ENCODE measurements at regions not wholly inside any gene's neighbourhood (a gene's known extent, or its start where the extent isn't known, plus 50 kb on each side); places are given as distances from the start of the nearest gene placed in this dataset.

GRCh38 chr18:78683191-78684010, 296.2 kb upstream of the SALL3 start:
- Histone ChIP-seq H3K4me3 (ENCODE audit: low read depth, low read length, poor library complexity, severe bottlenecking) (no peak overlapping the region), H3K27me3 (replicated peaks; ENCODE audit: insufficient read depth, low read depth, low read length, poor library complexity) (no peaks in the 10 kb centered on the region), H3K9me3 (ENCODE audit: low read depth, low read length, poor library complexity, severe bottlenecking) (no peaks in the 10 kb centered on the region), H3K36me3 (ENCODE audit: insufficient read depth, low read length, poor library complexity, severe bottlenecking) (no peaks in the 10 kb centered on the region), H3K27ac (ENCODE audit: low read depth, low read length, poor library complexity, severe bottlenecking) (no peak overlapping the region), H3K4me1 (ENCODE audit: insufficient read depth, low read length, poor library complexity, severe bottlenecking) (no peaks in the 10 kb centered on the region)
- POLR2A ChIA-PET (ENCODE audit: low non-redundant PET), result no interaction called here
- CTCF ChIA-PET, result no interaction called here
- intact Hi-C loops (cut with micrococcal nuclease; ENCODE audit: unreplicated experiment), result no loop called here
- DNase-seq (ENCODE audit: low spot score), result no peak
- BruUV-seq (replicated peaks), result no TSS peak
- no peak for TF ChIP-seq EZH2 (IDR thresholded peaks at IDR 0.05; ENCODE audit: borderline replicate concordance, low read depth, low read length, poor library complexity, severe bottlenecking)
- TF ChIP-seq, protein P1, sequence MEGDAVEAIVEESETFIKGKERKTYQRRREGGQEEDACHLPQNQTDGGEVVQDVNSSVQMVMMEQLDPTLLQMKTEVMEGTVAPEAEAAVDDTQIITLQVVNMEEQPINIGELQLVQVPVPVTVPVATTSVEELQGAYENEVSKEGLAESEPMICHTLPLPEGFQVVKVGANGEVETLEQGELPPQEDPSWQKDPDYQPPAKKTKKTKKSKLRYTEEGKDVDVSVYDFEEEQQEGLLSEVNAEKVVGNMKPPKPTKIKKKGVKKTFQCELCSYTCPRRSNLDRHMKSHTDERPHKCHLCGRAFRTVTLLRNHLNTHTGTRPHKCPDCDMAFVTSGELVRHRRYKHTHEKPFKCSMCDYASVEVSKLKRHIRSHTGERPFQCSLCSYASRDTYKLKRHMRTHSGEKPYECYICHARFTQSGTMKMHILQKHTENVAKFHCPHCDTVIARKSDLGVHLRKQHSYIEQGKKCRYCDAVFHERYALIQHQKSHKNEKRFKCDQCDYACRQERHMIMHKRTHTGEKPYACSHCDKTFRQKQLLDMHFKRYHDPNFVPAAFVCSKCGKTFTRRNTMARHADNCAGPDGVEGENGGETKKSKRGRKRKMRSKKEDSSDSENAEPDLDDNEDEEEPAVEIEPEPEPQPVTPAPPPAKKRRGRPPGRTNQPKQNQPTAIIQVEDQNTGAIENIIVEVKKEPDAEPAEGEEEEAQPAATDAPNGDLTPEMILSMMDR (conservative IDR thresholded peaks at IDR 0.05; ENCODE audit: low read depth, low read length), result no peak

DNA sequence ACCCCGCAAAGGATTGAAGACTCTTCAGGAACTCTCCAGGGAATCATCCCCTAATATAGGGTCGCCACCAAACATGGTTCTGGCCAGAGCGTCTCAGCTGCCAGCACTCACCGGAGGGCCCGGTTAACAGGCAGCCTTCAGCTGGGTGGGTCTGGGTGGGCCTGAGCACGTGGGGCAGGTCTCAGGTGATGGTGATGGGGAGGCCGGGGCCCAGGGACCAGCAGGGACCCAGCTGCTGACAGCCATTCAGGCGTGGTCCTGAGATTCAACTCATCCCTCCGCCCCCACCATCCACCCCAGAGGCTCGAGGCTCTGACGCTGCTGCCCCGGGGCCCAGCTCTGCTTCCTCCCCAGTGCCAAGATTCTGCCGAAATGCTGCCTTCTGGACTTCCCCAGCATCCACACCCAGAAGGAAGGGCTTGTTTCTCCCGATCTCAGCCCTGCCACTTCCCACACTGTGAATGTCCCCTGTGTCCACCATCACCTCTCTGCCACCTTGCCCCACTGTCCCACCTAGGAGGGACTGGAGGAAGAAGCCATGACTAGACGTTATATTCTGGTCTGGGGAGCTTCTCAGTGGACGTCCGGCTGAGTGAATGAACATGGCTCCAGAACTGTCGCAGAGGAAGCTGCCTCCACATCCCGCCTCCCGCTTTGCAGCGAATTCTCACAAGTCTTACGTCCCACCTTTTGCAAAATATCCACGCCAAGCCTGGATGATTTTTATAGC, 294.2 kb upstream of the SALL3 start:
- POLR2A ChIA-PET (ENCODE audit: low non-redundant PET), result no interaction called here
- CTCF ChIA-PET, result no interaction called here
- Histone ChIP-seq H3K27me3 (replicated peaks; ENCODE audit: insufficient read depth, low read depth, low read length, poor library complexity) (no peaks in the 10 kb centered on the region), H3K36me3 (ENCODE audit: insufficient read depth, low read length, poor library complexity, severe bottlenecking) (no peaks in the 10 kb centered on the region), H3K27ac (ENCODE audit: low read depth, low read length, poor library complexity, severe bottlenecking) (no peak overlapping the region), H3K9me3 (ENCODE audit: low read depth, low read length, poor library complexity, severe bottlenecking) (no peaks in the 10 kb centered on the region), H3K4me1 (ENCODE audit: insufficient read depth, low read length, poor library complexity, severe bottlenecking) (no peaks in the 10 kb centered on the region), H3K4me3 (ENCODE audit: low read depth, low read length, poor library complexity, severe bottlenecking) (no peak overlapping the region)
- TF ChIP-seq, protein P1 (conservative IDR thresholded peaks at IDR 0.05; ENCODE audit: low read depth, low read length), result no peak
- no peak for TF ChIP-seq EZH2 (IDR thresholded peaks at IDR 0.05; ENCODE audit: borderline replicate concordance, low read depth, low read length, poor library complexity, severe bottlenecking)
- intact Hi-C loops (cut with micrococcal nuclease; ENCODE audit: unreplicated experiment), result no loop called here
- BruUV-seq (replicated peaks), result no TSS peak
- no peak for DNase-seq (ENCODE audit: low spot score)

GRCh38 chr18:78685980-78686530, 293.6 kb upstream of the SALL3 start:
- POLR2A ChIA-PET (ENCODE audit: low non-redundant PET), result no interaction called here
- BruUV-seq (replicated peaks), result no TSS peak

More at GRCh38 chr18:78685980-78686530, 293.6 kb upstream of the SALL3 start:
- Histone ChIP-seq H3K4me1 (ENCODE audit: insufficient read depth, low read length, poor library complexity, severe bottlenecking) (no peaks in the 10 kb centered on the region), H3K27me3 (replicated peaks; ENCODE audit: insufficient read depth, low read depth, low read length, poor library complexity) (no peaks in the 10 kb centered on the region), H3K27ac (ENCODE audit: low read depth, low read length, poor library complexity, severe bottlenecking) (no peak overlapping the region), H3K4me3 (ENCODE audit: low read depth, low read length, poor library complexity, severe bottlenecking) (no peak overlapping the region), H3K36me3 (ENCODE audit: insufficient read depth, low read length, poor library complexity, severe bottlenecking) (no peaks in the 10 kb centered on the region), H3K9me3 (ENCODE audit: low read depth, low read length, poor library complexity, severe bottlenecking) (no peaks in the 10 kb centered on the region)
- CTCF ChIA-PET, result no interaction called here
- no peak for DNase-seq (ENCODE audit: low spot score)
- intact Hi-C loops (cut with micrococcal nuclease; ENCODE audit: unreplicated experiment), result no loop called here
- TF ChIP-seq, protein P1 (conservative IDR thresholded peaks at IDR 0.05; ENCODE audit: low read depth, low read length), result no peak
- TF ChIP-seq EZH2 (IDR thresholded peaks at IDR 0.05; ENCODE audit: borderline replicate concordance, low read depth, low read length, poor library complexity, severe bottlenecking), result no peak
